HG03060 (cell line): ENCODE measurements at regions not wholly inside any gene's neighbourhood (a gene's known extent, or its start where the extent isn't known, plus 50 kb on each side); places are given as distances from the start of the nearest gene placed in this dataset.

Experiments used
- ATAC-seq: cut with Tn5 transposase; IDR thresholded peaks from one replicate; pipeline ENCODE4 v1.9.1; 2021; ENCODE audit warnings: low read depth, moderate number of reproducible peaks; ENCODE audit not compliant: unreplicated experiment

- ATAC-seq, result no peak
These were observed 75.4 kb upstream of the AKAP13 start for GRCh38 chr15:85305050-85305449.

- no peak for ATAC-seq
These were observed 73.3 kb upstream of the AKAP13 start for GRCh38 chr15:85306946-85307686.

- ATAC-seq, result no peak
These were observed 72.7 kb upstream of the AKAP13 start for GRCh38 chr15:85307687-85308045.

GRCh38 chr15:85311647-85312046 is 68.8 kb upstream of the AKAP13 start:
- no peak for ATAC-seq

- ATAC-seq, result peak; percentile 95
These were observed 67.9 kb upstream of the AKAP13 start for GRCh38 chr15:85312486-85312885.

- no peak for ATAC-seq
These were observed 67.5 kb upstream of the AKAP13 start for GRCh38 chr15:85312929-85313331.

GRCh38 chr15:85313339-85313738 is 67.1 kb upstream of the AKAP13 start:
- no peak for ATAC-seq

GRCh38 chr15:85314146-85314545 is 66.3 kb upstream of the AKAP13 start:
- ATAC-seq, result no peak

GRCh38 chr15:85314633-85315032 is 65.8 kb upstream of the AKAP13 start:
- ATAC-seq, result no peak

- no peak for ATAC-seq
These were observed 64.0 kb upstream of the AKAP13 start for GRCh38 chr15:85316244-85316934.

GRCh38 chr15:85318048-85318731 is 62.2 kb upstream of the AKAP13 start:
- ATAC-seq, result peak; percentile 90

- no peak for ATAC-seq
These were observed 61.7 kb upstream of the AKAP13 start for GRCh38 chr15:85318732-85319076.

- ATAC-seq, result no peak
These were observed 56.2 kb upstream of the AKAP13 start for GRCh38 chr15:85324202-85324601.

- no peak for ATAC-seq
These were observed 54.6 kb upstream of the AKAP13 start for GRCh38 chr15:85325834-85326233.

- ATAC-seq, result no peak
These were observed 54.1 kb upstream of the AKAP13 start for GRCh38 chr15:85326291-85326690.

- no peak for ATAC-seq
These were observed 52.6 kb upstream of the AKAP13 start for GRCh38 chr15:85327820-85328219.

GRCh38 chr15:85329561-85330422 is 50.6 kb upstream of the AKAP13 start:
- peak; percentile 47 for ATAC-seq
